SK-N-SH treated with all-trans-retinoic acid at 6 μM for 48 hours (cell line): ENCODE measurements at regions not wholly inside any gene's neighbourhood (a gene's known extent, or its start where the extent isn't known, plus 50 kb on each side); places are given as distances from the start of the nearest gene placed in this dataset.

ENCODE experiments used
- RARB ChIP-seq: fragments of 250-450 bp; sonication (Bioruptor Pico); IDR thresholded peaks from 2 replicates; pipeline ENCODE4 v1.8.0; 2021; ENCODE audit warnings: mild to moderate bottlenecking, moderate library complexity
- TCF4 ChIP-seq: fragments of 250-450 bp; sonication (Bioruptor Pico); IDR thresholded peaks from 2 replicates; pipeline ENCODE4 v1.8.0; 2021; ENCODE audit warnings: mild to moderate bottlenecking, moderate library complexity, borderline replicate concordance

GRCh38 chr10:6938384-6938783 lies 358.3 kb upstream of the PRKCQ start:
- no peak for TF ChIP-seq RARB
- no peak for TF ChIP-seq TCF4 (CRISPR knock-in tag)
